Panc1 (cell line): ENCODE measurements at regions not wholly inside any gene's neighbourhood (a gene's known extent, or its start where the extent isn't known, plus 50 kb on each side); places are given as distances from the start of the nearest gene placed in this dataset.

Experiments used
- TF ChIP-seq, protein P1 (sequence below): fragments of 450-650 bp; IDR thresholded peaks from 2 replicates; pipeline ENCODE4 v1.5.1; 2017; ENCODE audit warnings: mild to moderate bottlenecking
- TF ChIP-seq, protein P2 (sequence below), 2 experiments: IDR thresholded peaks; 2 replicates each; pipeline ENCODE4 v1.6.1; 2011 to 2012; ENCODE audit warnings: low read depth in 2 of 2, control low read depth in 1 of 2, low read length in 1 of 2, mild to moderate bottlenecking in 1 of 2, moderate library complexity in 1 of 2; ENCODE audit not compliant: insufficient read depth in 1 of 2

DNA sequence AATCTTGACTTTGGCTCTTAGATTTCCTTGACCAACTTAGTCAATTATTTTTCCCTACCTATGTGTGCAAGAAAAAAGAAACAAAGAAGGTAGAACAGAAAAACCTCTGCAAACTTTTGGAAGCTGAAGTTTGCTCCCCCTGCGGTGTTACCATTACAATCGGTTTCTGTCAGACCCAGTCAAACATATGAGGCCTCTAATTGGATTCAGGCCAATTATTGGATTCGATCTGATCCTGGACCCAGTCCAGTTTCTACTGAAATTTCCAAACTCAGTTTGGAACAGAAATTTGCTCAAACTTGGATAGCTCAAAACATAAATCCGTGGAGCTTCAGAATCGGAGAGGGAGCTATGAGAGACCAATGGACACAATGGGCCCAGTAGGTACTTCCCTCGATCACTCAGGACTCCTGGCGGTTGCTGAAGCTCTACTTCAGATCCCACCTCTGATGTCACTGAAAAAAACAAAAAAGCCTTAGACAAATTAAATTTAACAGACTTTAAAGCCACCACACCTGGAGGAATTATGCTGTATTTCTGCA is 523.9 kb downstream of the DMRTA1 start:
- TF ChIP-seq, protein P1, sequence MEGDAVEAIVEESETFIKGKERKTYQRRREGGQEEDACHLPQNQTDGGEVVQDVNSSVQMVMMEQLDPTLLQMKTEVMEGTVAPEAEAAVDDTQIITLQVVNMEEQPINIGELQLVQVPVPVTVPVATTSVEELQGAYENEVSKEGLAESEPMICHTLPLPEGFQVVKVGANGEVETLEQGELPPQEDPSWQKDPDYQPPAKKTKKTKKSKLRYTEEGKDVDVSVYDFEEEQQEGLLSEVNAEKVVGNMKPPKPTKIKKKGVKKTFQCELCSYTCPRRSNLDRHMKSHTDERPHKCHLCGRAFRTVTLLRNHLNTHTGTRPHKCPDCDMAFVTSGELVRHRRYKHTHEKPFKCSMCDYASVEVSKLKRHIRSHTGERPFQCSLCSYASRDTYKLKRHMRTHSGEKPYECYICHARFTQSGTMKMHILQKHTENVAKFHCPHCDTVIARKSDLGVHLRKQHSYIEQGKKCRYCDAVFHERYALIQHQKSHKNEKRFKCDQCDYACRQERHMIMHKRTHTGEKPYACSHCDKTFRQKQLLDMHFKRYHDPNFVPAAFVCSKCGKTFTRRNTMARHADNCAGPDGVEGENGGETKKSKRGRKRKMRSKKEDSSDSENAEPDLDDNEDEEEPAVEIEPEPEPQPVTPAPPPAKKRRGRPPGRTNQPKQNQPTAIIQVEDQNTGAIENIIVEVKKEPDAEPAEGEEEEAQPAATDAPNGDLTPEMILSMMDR = no peak
- TF ChIP-seq, protein P2, sequence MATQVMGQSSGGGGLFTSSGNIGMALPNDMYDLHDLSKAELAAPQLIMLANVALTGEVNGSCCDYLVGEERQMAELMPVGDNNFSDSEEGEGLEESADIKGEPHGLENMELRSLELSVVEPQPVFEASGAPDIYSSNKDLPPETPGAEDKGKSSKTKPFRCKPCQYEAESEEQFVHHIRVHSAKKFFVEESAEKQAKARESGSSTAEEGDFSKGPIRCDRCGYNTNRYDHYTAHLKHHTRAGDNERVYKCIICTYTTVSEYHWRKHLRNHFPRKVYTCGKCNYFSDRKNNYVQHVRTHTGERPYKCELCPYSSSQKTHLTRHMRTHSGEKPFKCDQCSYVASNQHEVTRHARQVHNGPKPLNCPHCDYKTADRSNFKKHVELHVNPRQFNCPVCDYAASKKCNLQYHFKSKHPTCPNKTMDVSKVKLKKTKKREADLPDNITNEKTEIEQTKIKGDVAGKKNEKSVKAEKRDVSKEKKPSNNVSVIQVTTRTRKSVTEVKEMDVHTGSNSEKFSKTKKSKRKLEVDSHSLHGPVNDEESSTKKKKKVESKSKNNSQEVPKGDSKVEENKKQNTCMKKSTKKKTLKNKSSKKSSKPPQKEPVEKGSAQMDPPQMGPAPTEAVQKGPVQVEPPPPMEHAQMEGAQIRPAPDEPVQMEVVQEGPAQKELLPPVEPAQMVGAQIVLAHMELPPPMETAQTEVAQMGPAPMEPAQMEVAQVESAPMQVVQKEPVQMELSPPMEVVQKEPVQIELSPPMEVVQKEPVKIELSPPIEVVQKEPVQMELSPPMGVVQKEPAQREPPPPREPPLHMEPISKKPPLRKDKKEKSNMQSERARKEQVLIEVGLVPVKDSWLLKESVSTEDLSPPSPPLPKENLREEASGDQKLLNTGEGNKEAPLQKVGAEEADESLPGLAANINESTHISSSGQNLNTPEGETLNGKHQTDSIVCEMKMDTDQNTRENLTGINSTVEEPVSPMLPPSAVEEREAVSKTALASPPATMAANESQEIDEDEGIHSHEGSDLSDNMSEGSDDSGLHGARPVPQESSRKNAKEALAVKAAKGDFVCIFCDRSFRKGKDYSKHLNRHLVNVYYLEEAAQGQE (IDR thresholded peaks at IDR 0.05; ENCODE audit: insufficient read depth in 1 of 2, low read depth in 2 of 2, low read length in 1 of 2) = no peak
